ENCODE measurements at regions not wholly inside any gene's neighbourhood (a gene's known extent, or its start where the extent isn't known, plus 50 kb on each side); places are given as distances from the start of the nearest gene placed in this dataset.

DNA sequence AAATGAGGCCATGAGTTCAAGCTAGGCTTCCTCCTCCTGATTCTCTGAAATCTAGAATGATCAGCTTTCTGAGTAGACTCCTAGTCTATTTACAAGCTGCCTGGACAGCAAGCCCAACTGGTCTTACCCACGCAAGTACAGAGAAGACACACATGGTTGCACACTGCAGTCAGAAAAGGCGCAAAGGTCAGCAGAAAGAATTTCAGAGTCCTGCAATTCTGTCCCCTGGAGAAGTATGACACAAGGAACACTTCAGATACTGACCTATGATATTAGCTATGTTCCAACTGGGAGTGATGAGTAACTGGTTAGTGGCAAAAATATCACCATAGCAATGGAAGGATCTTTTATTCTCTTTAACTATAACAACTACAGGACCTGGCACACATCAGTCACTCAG, 336.1 kb upstream of the PKDCC start:
- Histone ChIP-seq H3K27ac (ENCODE audit: low read depth, low read length) (no peak overlapping the region), H3K27me3 (ENCODE audit: control insufficient read depth, insufficient read depth, low read length) (no peaks in the 10 kb centered on the region), H3K4me3 (ENCODE audit: low read length) (no peak overlapping the region), H3K9ac (ENCODE audit: low read length) (no peak overlapping the region), H3K4me1 (ENCODE audit: control insufficient read depth, insufficient read depth, low read length) (no peaks in the 10 kb centered on the region), H3K36me3 (ENCODE audit: control insufficient read depth, insufficient read depth, low read length) (no peaks in the 10 kb centered on the region)

DNA sequence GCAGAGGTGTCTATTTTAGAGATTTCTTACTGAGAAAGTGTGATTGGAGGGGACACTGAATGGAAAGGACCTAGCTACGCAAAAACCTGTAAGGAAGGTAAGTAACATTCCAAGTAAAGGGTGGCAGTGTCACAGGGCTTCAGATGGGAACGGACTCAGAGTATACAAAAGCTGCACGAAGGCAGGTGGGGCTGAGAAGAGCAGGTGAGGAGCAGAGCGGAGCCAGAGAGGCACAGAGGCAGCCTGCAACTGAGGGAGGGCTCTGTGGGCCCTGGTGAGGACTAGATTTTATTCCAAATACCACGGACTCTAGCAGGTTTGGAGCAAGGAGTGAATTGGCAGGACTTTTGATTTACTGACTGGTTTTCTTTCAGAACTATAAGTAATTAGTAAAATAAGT, 331.3 kb upstream of the PKDCC start:
- Histone ChIP-seq H3K36me3 (ENCODE audit: control insufficient read depth, insufficient read depth, low read length) (no peaks in the 10 kb centered on the region), H3K9ac (ENCODE audit: low read length) (no peak overlapping the region), H3K27me3 (ENCODE audit: control insufficient read depth, insufficient read depth, low read length) (no peaks in the 10 kb centered on the region), H3K4me1 (ENCODE audit: control insufficient read depth, insufficient read depth, low read length) (no peaks in the 10 kb centered on the region), H3K27ac (ENCODE audit: low read depth, low read length) (no peak overlapping the region), H3K4me3 (ENCODE audit: low read length) (no peak overlapping the region)

DNA sequence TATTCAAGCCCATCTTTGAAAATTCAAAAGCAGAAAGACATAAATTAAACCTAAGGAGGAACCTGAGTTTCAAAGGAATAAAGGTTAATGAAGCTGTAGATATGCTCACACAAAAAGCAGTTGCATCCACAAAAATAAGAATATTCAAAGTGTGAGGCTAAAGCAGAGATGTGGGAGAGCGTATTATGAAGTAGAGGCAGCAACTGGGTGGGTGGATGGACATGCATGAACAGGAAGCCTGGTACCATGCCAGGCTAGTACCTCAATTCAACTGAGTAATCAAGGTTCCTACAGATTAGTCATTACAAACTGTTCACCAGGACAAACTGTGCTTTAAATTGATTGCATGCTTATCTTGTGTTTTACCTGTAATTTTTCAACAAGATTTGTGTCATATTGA, 330.0 kb upstream of the PKDCC start:
- H3K36me3 ChIP-seq (ENCODE audit: control insufficient read depth, insufficient read depth, low read length): no peaks in the 10 kb centered on the region
- no peak overlapping the region for H3K9ac ChIP-seq (ENCODE audit: low read length)
- H3K4me1 ChIP-seq (ENCODE audit: control insufficient read depth, insufficient read depth, low read length): no peaks in the 10 kb centered on the region
- no peak overlapping the region for H3K27ac ChIP-seq (ENCODE audit: low read depth, low read length)
- no peak overlapping the region for H3K4me3 ChIP-seq (ENCODE audit: low read length)
- no peaks in the 10 kb centered on the region for H3K27me3 ChIP-seq (ENCODE audit: control insufficient read depth, insufficient read depth, low read length)

DNA sequence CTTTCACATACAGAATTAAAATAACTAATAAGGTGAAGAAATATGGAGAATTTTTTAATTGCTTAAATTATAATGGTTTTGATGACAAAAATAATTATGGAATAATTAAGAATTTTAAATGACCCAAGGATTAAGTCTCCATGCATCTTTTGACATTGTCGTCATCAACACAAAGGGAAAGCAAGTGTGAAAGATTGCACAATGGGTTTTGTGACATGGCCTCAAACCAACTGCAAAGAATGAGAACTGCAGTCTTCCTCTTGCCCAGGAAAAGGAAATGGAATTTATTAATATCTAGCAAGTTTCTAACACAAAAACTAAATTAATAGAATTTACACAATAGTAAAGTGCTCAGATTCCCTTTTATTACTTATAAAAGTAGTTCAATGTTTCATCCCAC, 329.1 kb upstream of the PKDCC start:
- H3K4me1 ChIP-seq (ENCODE audit: control insufficient read depth, insufficient read depth, low read length): no peaks in the 10 kb centered on the region
- H3K9ac ChIP-seq (ENCODE audit: low read length): no peak overlapping the region
- H3K36me3 ChIP-seq (ENCODE audit: control insufficient read depth, insufficient read depth, low read length): no peaks in the 10 kb centered on the region
- H3K27ac ChIP-seq (ENCODE audit: low read depth, low read length): no peak overlapping the region
- H3K4me3 ChIP-seq (ENCODE audit: low read length): no peak overlapping the region
- H3K27me3 ChIP-seq (ENCODE audit: control insufficient read depth, insufficient read depth, low read length): no peaks in the 10 kb centered on the region

DNA sequence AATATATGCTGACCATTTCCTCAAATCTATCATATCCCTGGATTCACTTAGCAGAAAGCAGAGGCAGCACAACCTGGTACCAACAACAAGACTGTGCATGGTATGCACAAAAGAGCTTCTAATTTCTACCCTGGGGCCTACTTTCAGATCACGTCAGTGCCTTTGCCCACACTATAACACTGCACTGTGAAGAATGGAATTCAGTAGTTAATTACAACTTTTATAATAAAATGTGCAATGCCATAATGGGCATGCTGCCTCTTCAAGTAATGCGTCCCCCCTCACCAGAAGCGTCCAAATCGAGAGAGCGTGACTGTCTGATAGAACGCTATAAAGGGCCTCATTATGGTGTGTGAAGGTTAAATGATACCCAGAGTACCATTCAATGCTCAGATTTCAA, 328.1 kb upstream of the PKDCC start:
- H3K36me3 ChIP-seq (ENCODE audit: control insufficient read depth, insufficient read depth, low read length): no peaks in the 10 kb centered on the region
- no peaks in the 10 kb centered on the region for H3K27me3 ChIP-seq (ENCODE audit: control insufficient read depth, insufficient read depth, low read length)
- H3K27ac ChIP-seq (ENCODE audit: low read depth, low read length): no peak overlapping the region
- H3K9ac ChIP-seq (ENCODE audit: low read length): no peak overlapping the region
- H3K4me1 ChIP-seq (ENCODE audit: control insufficient read depth, insufficient read depth, low read length): no peaks in the 10 kb centered on the region
- H3K4me3 ChIP-seq (ENCODE audit: low read length): no peak overlapping the region

DNA sequence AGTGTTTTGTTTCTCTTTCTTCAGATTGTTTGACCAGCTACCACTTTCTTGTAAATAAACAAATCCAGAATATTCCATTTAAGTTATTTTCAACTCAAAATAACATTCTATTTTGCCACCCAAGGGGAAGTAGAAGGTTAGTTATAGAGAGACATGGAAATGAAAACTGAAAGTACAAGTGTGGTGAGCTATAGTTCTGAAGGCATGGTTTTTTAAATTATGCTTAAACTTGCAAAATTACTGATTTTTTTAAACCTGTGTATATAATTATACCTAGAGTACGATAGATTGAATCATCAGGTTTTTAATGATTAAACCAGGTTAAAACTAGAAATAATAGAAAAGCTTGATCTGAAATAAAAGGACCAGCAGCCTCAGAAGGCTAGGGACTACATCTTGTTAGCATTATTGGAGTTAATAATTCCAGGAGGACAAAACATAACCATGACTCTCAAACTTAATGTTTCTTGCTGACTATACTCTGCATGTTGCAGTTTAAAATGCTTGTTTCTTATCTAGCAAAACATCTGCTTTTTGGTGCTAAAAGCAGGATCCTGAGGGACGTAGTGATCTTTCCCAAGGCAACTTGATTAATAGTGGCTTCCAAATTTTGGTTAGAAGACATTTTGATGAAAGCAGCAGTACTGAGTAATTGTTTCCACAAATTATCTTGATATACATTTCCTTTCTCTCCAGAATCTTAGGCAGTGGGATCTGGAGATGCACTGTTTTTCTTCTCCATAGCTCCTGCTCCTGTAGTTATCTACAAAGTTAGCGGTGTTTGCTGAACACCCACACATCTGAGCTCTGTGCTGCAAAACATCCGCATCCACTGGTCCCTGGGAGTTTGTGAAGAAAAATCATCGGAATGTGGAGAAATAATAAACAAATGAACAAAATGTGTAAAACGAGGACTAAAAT, 327.2 kb upstream of the PKDCC start:
- Histone ChIP-seq H3K27me3 (ENCODE audit: control insufficient read depth, insufficient read depth, low read length) (no peaks in the 10 kb centered on the region), H3K36me3 (ENCODE audit: control insufficient read depth, insufficient read depth, low read length) (no peaks in the 10 kb centered on the region), H3K9ac (ENCODE audit: low read length) (no peak overlapping the region), H3K27ac (ENCODE audit: low read depth, low read length) (no peak overlapping the region), H3K4me1 (ENCODE audit: control insufficient read depth, insufficient read depth, low read length) (no peaks in the 10 kb centered on the region), H3K4me3 (ENCODE audit: low read length) (no peak overlapping the region)

DNA sequence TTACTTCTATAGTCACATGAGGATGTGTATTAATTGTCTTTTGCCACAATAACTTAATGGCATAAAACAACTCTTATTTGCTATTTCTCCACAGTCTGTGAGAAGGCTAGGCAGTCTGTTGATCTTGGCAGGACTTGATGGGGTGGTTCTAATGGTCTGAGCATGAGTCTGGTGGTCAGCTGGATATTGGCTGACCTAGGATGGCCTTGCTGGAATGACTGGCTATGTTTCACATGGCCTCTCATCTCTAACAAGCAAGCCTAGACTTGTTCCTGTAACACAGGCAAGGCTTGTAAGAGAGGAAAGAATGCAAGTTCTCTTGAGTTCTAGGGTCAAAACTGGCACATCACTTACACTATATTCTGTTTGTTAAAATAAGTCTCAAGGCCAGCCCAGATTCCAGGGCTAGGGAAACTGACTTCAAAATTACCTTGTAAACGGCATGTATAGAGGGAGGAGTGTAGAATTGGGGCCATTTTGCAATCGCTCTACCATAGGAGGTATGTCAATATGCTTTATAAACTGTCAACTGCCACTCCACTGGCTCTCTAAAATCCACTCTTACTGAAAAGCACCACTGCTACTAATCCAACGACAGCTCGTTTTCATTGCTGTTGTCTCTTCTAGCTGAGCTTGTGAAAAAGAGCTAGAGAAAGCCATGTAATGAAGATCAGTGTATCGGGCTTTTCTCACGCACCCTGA, 325.0 kb upstream of the PKDCC start:
- Histone ChIP-seq H3K36me3 (ENCODE audit: control insufficient read depth, insufficient read depth, low read length) (no peaks in the 10 kb centered on the region), H3K27ac (ENCODE audit: low read depth, low read length) (no peak overlapping the region), H3K27me3 (ENCODE audit: control insufficient read depth, insufficient read depth, low read length) (no peaks in the 10 kb centered on the region), H3K9ac (ENCODE audit: low read length) (no peak overlapping the region), H3K4me1 (ENCODE audit: control insufficient read depth, insufficient read depth, low read length) (no peaks in the 10 kb centered on the region), H3K4me3 (ENCODE audit: low read length) (no peak overlapping the region)

DNA sequence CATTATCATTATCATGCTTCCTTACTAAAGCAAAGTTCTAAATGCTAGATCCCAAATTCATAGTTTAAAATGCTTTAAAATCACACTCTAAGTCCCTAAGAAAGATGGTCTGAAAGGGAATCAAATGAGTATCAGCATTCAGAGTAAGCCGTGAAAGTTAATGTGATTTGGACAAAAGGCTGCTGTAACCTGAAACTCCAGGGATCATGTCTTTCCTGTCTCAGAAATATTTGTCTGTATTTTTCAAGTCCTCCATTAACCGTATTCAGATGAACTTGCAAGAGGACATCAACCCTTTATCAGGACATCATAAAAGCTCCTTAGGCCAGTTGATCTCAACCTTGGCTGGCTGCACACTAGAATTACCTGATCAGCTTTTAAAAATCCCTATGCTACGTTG, 324.3 kb upstream of the PKDCC start:
- no peak overlapping the region for H3K9ac ChIP-seq (ENCODE audit: low read length)
- no peaks in the 10 kb centered on the region for H3K4me1 ChIP-seq (ENCODE audit: control insufficient read depth, insufficient read depth, low read length)
- no peak overlapping the region for H3K27ac ChIP-seq (ENCODE audit: low read depth, low read length)

DNA sequence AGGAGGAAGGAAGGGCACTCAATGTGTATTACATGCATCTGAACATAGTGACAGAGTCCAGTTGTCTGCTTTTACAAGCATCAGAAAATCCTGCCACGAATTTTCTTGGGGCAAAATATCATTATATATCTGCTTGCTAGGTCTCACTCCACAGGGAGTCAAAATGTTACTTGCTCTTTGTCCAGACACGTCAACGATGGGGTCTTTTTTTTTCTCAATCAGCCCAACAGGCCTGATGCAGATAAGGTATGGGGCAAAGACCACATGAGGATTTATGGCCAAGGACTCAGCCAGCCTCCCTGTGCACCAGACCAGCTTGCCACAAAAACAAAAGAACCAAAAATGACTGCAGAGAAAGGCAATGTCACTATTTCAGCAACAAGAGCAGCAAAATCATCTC, 323.4 kb upstream of the PKDCC start:
- Histone ChIP-seq H3K27ac (ENCODE audit: low read depth, low read length) (no peak overlapping the region), H3K4me3 (ENCODE audit: low read length) (no peak overlapping the region), H3K36me3 (ENCODE audit: control insufficient read depth, insufficient read depth, low read length) (no peaks in the 10 kb centered on the region), H3K27me3 (ENCODE audit: control insufficient read depth, insufficient read depth, low read length) (no peaks in the 10 kb centered on the region), H3K4me1 (ENCODE audit: control insufficient read depth, insufficient read depth, low read length) (no peaks in the 10 kb centered on the region), H3K9ac (ENCODE audit: low read length) (no peak overlapping the region)

More for the DNA sequence above, 324.3 kb upstream of the PKDCC start:
- Histone ChIP-seq H3K36me3 (ENCODE audit: control insufficient read depth, insufficient read depth, low read length) (no peaks in the 10 kb centered on the region), H3K27me3 (ENCODE audit: control insufficient read depth, insufficient read depth, low read length) (no peaks in the 10 kb centered on the region), H3K4me3 (ENCODE audit: low read length) (no peak overlapping the region)

DNA sequence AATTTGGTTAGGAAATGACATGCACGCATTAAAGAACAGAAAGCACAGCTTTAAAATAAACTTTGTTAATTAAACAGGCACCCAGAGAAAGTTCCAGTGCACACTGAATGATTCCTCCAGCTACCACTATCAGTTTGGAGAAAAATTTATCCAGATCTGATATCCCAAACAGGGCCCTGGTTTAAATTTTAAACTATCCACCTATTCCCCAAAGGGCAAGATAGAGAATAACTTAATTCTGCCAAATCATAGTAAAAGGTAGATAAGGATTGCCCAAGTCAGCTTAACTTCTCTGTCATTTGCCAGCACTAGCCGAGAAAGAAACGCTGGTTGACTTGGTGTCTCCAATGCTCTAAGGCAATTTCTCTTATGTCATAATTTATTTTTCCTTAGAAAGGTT, 321.9 kb upstream of the PKDCC start:
- H3K27ac ChIP-seq (ENCODE audit: low read depth, low read length): no peak overlapping the region
- H3K27me3 ChIP-seq (ENCODE audit: control insufficient read depth, insufficient read depth, low read length): no peaks in the 10 kb centered on the region
- no peaks in the 10 kb centered on the region for H3K4me1 ChIP-seq (ENCODE audit: control insufficient read depth, insufficient read depth, low read length)
- H3K36me3 ChIP-seq (ENCODE audit: control insufficient read depth, insufficient read depth, low read length): no peaks in the 10 kb centered on the region
- no peak overlapping the region for H3K4me3 ChIP-seq (ENCODE audit: low read length)
- H3K9ac ChIP-seq (ENCODE audit: low read length): no peak overlapping the region

DNA sequence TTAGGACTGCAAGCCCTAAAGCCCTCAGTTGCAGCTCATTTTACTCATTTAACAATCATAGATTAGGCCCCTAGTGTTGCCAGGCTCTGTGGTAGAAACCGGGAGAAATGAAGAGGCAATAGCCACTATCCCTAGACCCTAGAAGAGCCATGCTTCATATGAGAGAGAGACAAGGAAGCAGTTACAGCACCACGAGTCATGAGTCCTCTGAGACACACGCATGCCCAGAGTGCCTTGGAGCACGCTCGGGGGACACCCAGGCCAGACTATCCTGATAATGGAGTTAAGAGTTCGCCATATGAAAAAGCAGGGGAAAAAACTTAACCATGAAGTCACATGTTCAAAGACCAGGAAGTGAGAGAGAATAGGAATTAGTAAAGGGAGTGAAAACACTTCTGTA, 321.5 kb upstream of the PKDCC start:
- no peak overlapping the region for H3K27ac ChIP-seq (ENCODE audit: low read depth, low read length)
- no peaks in the 10 kb centered on the region for H3K36me3 ChIP-seq (ENCODE audit: control insufficient read depth, insufficient read depth, low read length)
- H3K4me3 ChIP-seq (ENCODE audit: low read length): no peak overlapping the region
- no peaks in the 10 kb centered on the region for H3K4me1 ChIP-seq (ENCODE audit: control insufficient read depth, insufficient read depth, low read length)
- no peaks in the 10 kb centered on the region for H3K27me3 ChIP-seq (ENCODE audit: control insufficient read depth, insufficient read depth, low read length)
- H3K9ac ChIP-seq (ENCODE audit: low read length): no peak overlapping the region

DNA sequence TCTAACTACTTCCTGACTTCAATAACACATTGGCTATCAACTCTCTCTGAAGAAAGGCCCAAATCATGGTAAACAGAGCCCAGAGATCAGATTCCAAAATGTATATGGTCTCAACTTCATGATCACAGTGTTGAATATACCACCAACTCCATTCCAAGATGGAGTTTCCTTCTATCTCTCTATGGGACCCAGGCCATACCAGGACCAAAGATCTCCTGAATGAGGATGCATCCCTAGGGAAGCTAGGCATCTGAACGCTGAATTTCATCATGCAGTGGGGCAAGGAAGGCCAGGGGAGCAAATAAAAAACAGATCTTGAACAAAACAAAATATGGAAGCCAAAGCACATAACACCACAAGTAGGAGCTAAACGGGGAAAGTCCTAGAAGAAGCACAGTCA, 320.7 kb upstream of the PKDCC start:
- Histone ChIP-seq H3K9ac (ENCODE audit: low read length) (no peak overlapping the region), H3K4me3 (ENCODE audit: low read length) (no peak overlapping the region), H3K4me1 (ENCODE audit: control insufficient read depth, insufficient read depth, low read length) (no peaks in the 10 kb centered on the region), H3K27me3 (ENCODE audit: control insufficient read depth, insufficient read depth, low read length) (no peaks in the 10 kb centered on the region), H3K36me3 (ENCODE audit: control insufficient read depth, insufficient read depth, low read length) (no peaks in the 10 kb centered on the region), H3K27ac (ENCODE audit: low read depth, low read length) (no peak overlapping the region)

DNA sequence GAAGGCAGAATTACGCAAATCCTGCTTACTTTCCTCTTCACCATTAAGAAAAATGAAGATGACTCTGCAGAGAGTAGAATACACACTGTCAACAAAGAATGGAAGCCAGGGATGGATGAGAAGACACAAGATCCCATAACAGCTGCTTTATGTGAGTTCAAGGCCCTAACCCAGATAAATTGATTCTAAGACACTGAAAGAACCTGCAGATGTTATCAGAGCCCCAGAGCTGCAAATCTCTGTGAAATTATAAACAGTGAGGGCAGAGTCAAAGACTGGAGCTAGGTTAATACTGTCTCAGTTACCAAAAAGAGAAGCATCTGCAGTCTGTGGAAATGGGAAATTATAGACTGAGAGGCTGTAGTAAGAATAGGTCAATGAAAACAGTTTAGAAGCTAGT, 320.1 kb upstream of the PKDCC start:
- H3K27ac ChIP-seq (ENCODE audit: low read depth, low read length): no peak overlapping the region
- no peaks in the 10 kb centered on the region for H3K4me1 ChIP-seq (ENCODE audit: control insufficient read depth, insufficient read depth, low read length)

More for the DNA sequence above, 320.1 kb upstream of the PKDCC start:
- Histone ChIP-seq H3K4me3 (ENCODE audit: low read length) (no peak overlapping the region), H3K9ac (ENCODE audit: low read length) (no peak overlapping the region), H3K27me3 (ENCODE audit: control insufficient read depth, insufficient read depth, low read length) (no peaks in the 10 kb centered on the region), H3K36me3 (ENCODE audit: control insufficient read depth, insufficient read depth, low read length) (no peaks in the 10 kb centered on the region)

All from rectal smooth muscle tissue (tissue), 1 donor.